ENCODE measurements at regions not wholly inside any gene's neighbourhood (a gene's known extent, or its start where the extent isn't known, plus 50 kb on each side); places are given as distances from the start of the nearest gene placed in this dataset.

- no peak for TF ChIP-seq MXI1 (conservative IDR thresholded peaks at IDR 0.05; ENCODE audit: poor library complexity, severe bottlenecking)
- TF ChIP-seq REST (IDR thresholded peaks at IDR 0.05; ENCODE audit: borderline replicate concordance): no peak
- TF ChIP-seq EZH2 (IDR thresholded peaks at IDR 0.05; ENCODE audit: borderline replicate concordance, insufficient read depth, low read length, poor library complexity, severe bottlenecking): no peak
- no peak for TF ChIP-seq EP300 (conservative IDR thresholded peaks at IDR 0.05; ENCODE audit: poor library complexity, severe bottlenecking)
- TF ChIP-seq POLR2AphosphoS5 (IDR thresholded peaks at IDR 0.05): no peak
- TF ChIP-seq TAF1 (IDR thresholded peaks at IDR 0.05; ENCODE audit: low read depth): no peak
- no peak for TF ChIP-seq RAD21 (conservative IDR thresholded peaks at IDR 0.05)
- no peak for TF ChIP-seq SMC3 (conservative IDR thresholded peaks at IDR 0.05; ENCODE audit: poor library complexity)
- no peak for TF ChIP-seq CTCF (IDR thresholded peaks at IDR 0.05; ENCODE audit: poor library complexity, severe bottlenecking)
- no peaks in the 10 kb centered on the region for H4K20me1 ChIP-seq (ENCODE audit: insufficient read depth)
- no peak overlapping the region for H3K9ac ChIP-seq (ENCODE audit: low read length)
- H3K4me2 ChIP-seq (ENCODE audit: low read length): no peak overlapping the region
- H3K4me3 ChIP-seq (ENCODE audit: low read length): no peak overlapping the region
- H3K27ac ChIP-seq (ENCODE audit: low read length): no peak overlapping the region
- H3K79me2 ChIP-seq (replicated peaks; ENCODE audit: insufficient read depth, low read length): no peaks in the 10 kb centered on the region
- H3K36me3 ChIP-seq (ENCODE audit: insufficient read depth, low read length): no peaks in the 10 kb centered on the region
- H3K9me3 ChIP-seq (ENCODE audit: low read length): no peaks in the 10 kb centered on the region
- no peaks in the 10 kb centered on the region for H3K27me3 ChIP-seq (ENCODE audit: insufficient read depth, low read depth, low read length)
- no peaks in the 10 kb centered on the region for H3F3A ChIP-seq (ENCODE audit: insufficient read depth, low read length, poor library complexity, severe bottlenecking)
- H2AFZ ChIP-seq (ENCODE audit: low read depth, low read length): no peak overlapping the region
- no peaks in the 10 kb centered on the region for H3K9me2 ChIP-seq (ENCODE audit: insufficient read depth, low read length)
These were observed 67.8 kb upstream of the SDK1 start for GRCh38 chr7:3233301-3233700.

- H3K4me3 ChIP-seq (ENCODE audit: low read length): no peak overlapping the region
- no peaks in the 10 kb centered on the region for H3K36me3 ChIP-seq (ENCODE audit: insufficient read depth, low read length)
- H3K4me2 ChIP-seq (ENCODE audit: low read length): no peak overlapping the region
- no peak overlapping the region for H3K27ac ChIP-seq (ENCODE audit: low read length)
- TF ChIP-seq REST (IDR thresholded peaks at IDR 0.05; ENCODE audit: borderline replicate concordance) (no peak), EP300 (conservative IDR thresholded peaks at IDR 0.05; ENCODE audit: poor library complexity, severe bottlenecking) (no peak), RAD21 (conservative IDR thresholded peaks at IDR 0.05) (no peak), SMC3 (conservative IDR thresholded peaks at IDR 0.05; ENCODE audit: poor library complexity) (no peak), CTCF (IDR thresholded peaks at IDR 0.05; ENCODE audit: poor library complexity, severe bottlenecking) (no peak), POLR2AphosphoS5 (IDR thresholded peaks at IDR 0.05) (no peak), TAF1 (IDR thresholded peaks at IDR 0.05; ENCODE audit: low read depth) (no peak), MXI1 (conservative IDR thresholded peaks at IDR 0.05; ENCODE audit: poor library complexity, severe bottlenecking) (no peak), EZH2 (IDR thresholded peaks at IDR 0.05; ENCODE audit: borderline replicate concordance, insufficient read depth, low read length, poor library complexity, severe bottlenecking) (no peak)
- no peak overlapping the region for H3K9ac ChIP-seq (ENCODE audit: low read length)
- H3K9me3 ChIP-seq (ENCODE audit: low read length): no peaks in the 10 kb centered on the region
- H4K20me1 ChIP-seq (ENCODE audit: insufficient read depth): no peaks in the 10 kb centered on the region
- H3K9me2 ChIP-seq (ENCODE audit: insufficient read depth, low read length): no peaks in the 10 kb centered on the region
- no peaks in the 10 kb centered on the region for H3K79me2 ChIP-seq (replicated peaks; ENCODE audit: insufficient read depth, low read length)
- H3K27me3 ChIP-seq (ENCODE audit: insufficient read depth, low read depth, low read length): no peaks in the 10 kb centered on the region
- H3F3A ChIP-seq (ENCODE audit: insufficient read depth, low read length, poor library complexity, severe bottlenecking): no peaks in the 10 kb centered on the region
- no peak overlapping the region for H2AFZ ChIP-seq (ENCODE audit: low read depth, low read length)
These were observed 67.0 kb upstream of the SDK1 start for GRCh38 chr7:3234051-3234450.

Data from neural cell (in vitro differentiated cells).